ENCODE measurements at regions not wholly inside any gene's neighbourhood (a gene's known extent, or its start where the extent isn't known, plus 50 kb on each side); places are given as distances from the start of the nearest gene placed in this dataset.
"Not testable (repeated sequence)": the region's sequence is repeated elsewhere in the genome, so short reads cannot be mapped to it uniquely, and the experiment has no call there.

- DNase-seq (ENCODE audit: low spot score) = no peak
- H3K36me3 ChIP-seq = no peaks in the 10 kb centered on the region
- TF ChIP-seq CTCF (IDR thresholded peaks at IDR 0.05) = no peak
- peaks cover 0 to 30% of the 10 kb centered on the region in 2 donors for H3K4me1 ChIP-seq
- no peaks in the 10 kb centered on the region for H3K27me3 ChIP-seq
- peak overlapping the region in 1 of 2 donors; percentile 65 for H3K27ac ChIP-seq
- no peaks in the 10 kb centered on the region for H3K9me3 ChIP-seq
- H3K4me3 ChIP-seq = no peak overlapping the region
Measured at GRCh38 chr21:16213518-16213917, 483.7 kb downstream of the USP25 start.

GRCh38 chr21:16215193-16215592, 485.4 kb downstream of the USP25 start:
- Histone ChIP-seq H3K9me3 (no peaks in the 10 kb centered on the region), H3K27me3 (no peaks in the 10 kb centered on the region), H3K4me3 (no peak overlapping the region), H3K27ac (peak overlapping the region in 1 of 2 donors; percentile 5), H3K4me1 (peaks cover 0 to 30% of the 10 kb centered on the region in 2 donors), H3K36me3 (no peaks in the 10 kb centered on the region)
- no peak for DNase-seq (ENCODE audit: low spot score)
- TF ChIP-seq CTCF (IDR thresholded peaks at IDR 0.05) = no peak

GRCh38 chr21:16215663-16216183, 485.9 kb downstream of the USP25 start:
- peak overlapping the region in 1 of 2 donors; percentile 5 for H3K27ac ChIP-seq
- H3K4me1 ChIP-seq = peaks cover 0 to 30% of the 10 kb centered on the region in 2 donors
- DNase-seq (ENCODE audit: low spot score) = no peak
- TF ChIP-seq CTCF (IDR thresholded peaks at IDR 0.05) = no peak
- no peaks in the 10 kb centered on the region for H3K9me3 ChIP-seq
- no peaks in the 10 kb centered on the region for H3K36me3 ChIP-seq
- H3K4me3 ChIP-seq = no peak overlapping the region
- no peaks in the 10 kb centered on the region for H3K27me3 ChIP-seq

- no peaks in the 10 kb centered on the region for H3K27me3 ChIP-seq
- H3K9me3 ChIP-seq = no peaks in the 10 kb centered on the region
- H3K4me1 ChIP-seq = peaks cover 0 to 27% of the 10 kb centered on the region in 2 donors
- no peak overlapping the region for H3K27ac ChIP-seq
- no peak for DNase-seq (ENCODE audit: low spot score)
- TF ChIP-seq CTCF (IDR thresholded peaks at IDR 0.05) = no peak
- H3K36me3 ChIP-seq = no peaks in the 10 kb centered on the region
- H3K4me3 ChIP-seq = no peak overlapping the region
Measured at GRCh38 chr21:16216288-16216962, 486.6 kb downstream of the USP25 start.

GRCh38 chr21:16218682-16219343, 489.0 kb downstream of the USP25 start:
- no peaks in the 10 kb centered on the region for H3K9me3 ChIP-seq
- TF ChIP-seq CTCF (IDR thresholded peaks at IDR 0.05) = no peak

GRCh38 chr21:16224756-16225155, 495.0 kb downstream of the USP25 start:
- H3K27me3 ChIP-seq; H3K9me3 ChIP-seq; DNase-seq (ENCODE audit: low spot score); H3K27ac ChIP-seq; H3K4me3 ChIP-seq; H3K36me3 ChIP-seq; H3K4me1 ChIP-seq: not testable (repeated sequence)

More at GRCh38 chr21:16218682-16219343, 489.0 kb downstream of the USP25 start:
- no peaks in the 10 kb centered on the region for H3K36me3 ChIP-seq
- no peaks in the 10 kb centered on the region for H3K27me3 ChIP-seq
- H3K4me1 ChIP-seq = peaks cover 0 to 13% of the 10 kb centered on the region in 2 donors
- H3K27ac ChIP-seq = no peak overlapping the region
- DNase-seq (ENCODE audit: low spot score) = no peak
- H3K4me3 ChIP-seq = no peak overlapping the region
